CD4-positive, alpha-beta memory T cell (primary cell): ENCODE measurements at regions not wholly inside any gene's neighbourhood (a gene's known extent, or its start where the extent isn't known, plus 50 kb on each side); places are given as distances from the start of the nearest gene placed in this dataset.
"Not testable (repeated sequence)": the region's sequence is repeated elsewhere in the genome, so short reads cannot be mapped to it uniquely, and the experiment has no call there.

Source experiments
- CTCF ChIA-PET: fragments of 350-600 bp; sonication (Branson Sonifier 250); formaldehyde crosslinking; loops from one replicate; lab custom pipeline; 2021; ENCODE audit warnings: inconsistent platforms; ENCODE audit not compliant: partially characterized antibody; lab: Charles Lee
- POLR2A ChIA-PET: fragments of 350-600 bp; sonication (Branson Sonifier 250); formaldehyde crosslinking; loops from one replicate; lab custom pipeline; 2021; ENCODE audit not compliant: partially characterized antibody; lab: Charles Lee
- DNase-seq, 5 donors: peaks; one replicate each; pipeline versions ENCODE4 v3.0.0 to v3.0.0-alpha.2; 2020 to 2022; ENCODE audit warnings: mixed read lengths in 1 of 5
- H3K27ac ChIP-seq: one replicate; pipeline ENCODE4 v1.7.0; 2013; ENCODE audit warnings: low read depth, low read length
- H3K27me3 ChIP-seq: 2 replicates; pipeline ENCODE4 v1.7.0; 2013; ENCODE audit warnings: mild to moderate bottlenecking, low read length, moderate library complexity; ENCODE audit not compliant: insufficient read depth
- H3K36me3 ChIP-seq: 2 replicates; pipeline ENCODE4 v1.7.0; 2013; ENCODE audit warnings: mild to moderate bottlenecking, low read length, moderate library complexity; ENCODE audit not compliant: insufficient read depth
- H3K4me1 ChIP-seq: 2 replicates; pipeline ENCODE4 v1.7.0; 2013; ENCODE audit warnings: mild to moderate bottlenecking, low read length, moderate library complexity; ENCODE audit not compliant: insufficient read depth
- H3K4me3 ChIP-seq, 2 donors: one replicate each; pipeline ENCODE4 v1.7.0; 2013; ENCODE audit warnings: low read length in 2 of 2, mild to moderate bottlenecking in 1 of 2
- H3K9me3 ChIP-seq, 2 donors: one replicate each; pipeline ENCODE4 v1.7.0; 2013; ENCODE audit warnings: low read length in 2 of 2, control low read depth in 1 of 2; ENCODE audit not compliant: control insufficient read depth in 1 of 2
- H3K27ac Mint-ChIP-seq, 7 donors: one replicate each; pipeline ENCODE4 v1.8.0; 2020 to 2021; ENCODE audit warnings: mixed read lengths in 7 of 7, mild to moderate bottlenecking in 6 of 7, inconsistent platforms in 3 of 7, moderate library complexity in 3 of 7
- H3K27me3 Mint-ChIP-seq, 2 donors: one replicate each; pipeline ENCODE4 v1.8.0; 2020 to 2021; ENCODE audit warnings: mixed read lengths in 2 of 2
- H3K36me3 Mint-ChIP-seq, 2 donors: one replicate each; pipeline ENCODE4 v1.8.0; 2020 to 2021; ENCODE audit warnings: mixed read lengths in 2 of 2, inconsistent platforms in 1 of 2, mild to moderate bottlenecking in 1 of 2
- H3K4me1 Mint-ChIP-seq, 4 donors: one replicate each; pipeline ENCODE4 v1.8.0; 2020 to 2021; ENCODE audit warnings: mixed read lengths in 4 of 4, mild to moderate bottlenecking in 1 of 4
- H3K4me3 Mint-ChIP-seq, 8 donors: one replicate each; pipeline ENCODE4 v1.8.0; 2020 to 2021; ENCODE audit warnings: mixed read lengths in 8 of 8, mild to moderate bottlenecking in 7 of 8, moderate library complexity in 6 of 8, inconsistent platforms in 3 of 8
- H3K9me3 Mint-ChIP-seq, 8 donors: one replicate each; pipeline ENCODE4 v1.8.0; 2020 to 2021; ENCODE audit warnings: mixed read lengths in 8 of 8, mild to moderate bottlenecking in 5 of 8, inconsistent platforms in 3 of 8, moderate library complexity in 1 of 8
- intact Hi-C: fragments of 100-400 bp; cut with micrococcal nuclease; formaldehyde crosslinking; loops from one replicate; pipeline ENCODE4 v1.15.1; 2023

DNA sequence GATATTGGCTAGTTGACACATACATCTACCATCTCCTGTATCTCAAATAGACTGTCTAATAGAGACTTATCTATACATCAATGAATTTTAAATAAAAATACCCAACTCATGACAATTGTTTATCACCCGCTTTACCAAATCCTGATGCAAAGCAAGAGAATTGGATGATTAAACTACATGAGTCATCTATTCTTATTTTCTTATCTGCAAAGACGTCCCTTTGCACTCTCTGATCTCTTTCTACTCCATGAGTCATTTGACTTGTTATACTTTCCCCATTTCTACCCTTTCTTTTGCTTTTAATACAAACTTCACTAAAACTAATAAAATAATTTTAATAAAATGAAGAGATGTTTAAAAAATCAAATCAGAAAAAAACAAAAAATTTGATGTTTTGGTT lies 261.7 kb upstream of the MAP2 start:
- Mint-ChIP-seq H3K36me3 (no peaks in the 10 kb centered on the region), H3K9me3 (peaks cover 0 to 3% (median under 1%) of the 10 kb centered on the region in 8 donors)
- POLR2A ChIA-PET = no interaction called here

DNA sequence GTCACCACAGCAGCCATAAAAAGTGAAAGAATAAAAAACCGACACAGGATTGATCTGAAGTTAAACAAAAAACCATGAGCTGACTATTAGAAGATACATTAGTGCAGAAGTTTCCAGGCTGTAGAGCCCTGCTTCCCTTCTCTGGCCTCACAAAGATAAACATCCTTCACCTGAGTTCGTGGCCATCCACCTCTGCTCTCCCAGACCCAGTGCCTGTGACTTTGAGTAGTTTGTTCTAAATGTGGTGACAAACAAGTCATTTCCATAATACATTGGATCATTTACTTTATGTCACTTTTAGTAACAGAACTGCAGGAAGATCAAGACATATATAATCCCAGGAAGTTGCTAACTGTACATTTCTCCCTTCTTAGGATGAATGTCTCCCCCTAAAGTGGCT lies 241.9 kb upstream of the MAP2 start:
- intact Hi-C loops = no loop called here
- no peak for DNase-seq
- no peak overlapping the region for H3K27ac Mint-ChIP-seq
- Histone ChIP-seq H3K4me3 (no peak overlapping the region), H3K36me3 (no peaks in the 10 kb centered on the region), H3K27me3 (no peaks in the 10 kb centered on the region), H3K27ac (no peak overlapping the region), H3K4me1 (no peaks in the 10 kb centered on the region), H3K9me3 (no peaks in the 10 kb centered on the region)
- ChIA-PET CTCF (no interaction called here), POLR2A (no interaction called here)
- H3K36me3 Mint-ChIP-seq = no peaks in the 10 kb centered on the region
- H3K4me1 Mint-ChIP-seq = no peaks in the 10 kb centered on the region
- H3K4me3 Mint-ChIP-seq = no peak overlapping the region
- no peaks in the 10 kb centered on the region for H3K27me3 Mint-ChIP-seq
- H3K9me3 Mint-ChIP-seq = peaks cover 0 to 16% (median 6%) of the 10 kb centered on the region in 8 donors

More for the DNA sequence above, 261.7 kb upstream of the MAP2 start:
- Mint-ChIP-seq H3K27me3 (no peaks in the 10 kb centered on the region), H3K4me3 (no peak overlapping the region), H3K27ac (no peak overlapping the region), H3K4me1 (no peaks in the 10 kb centered on the region)
- no peak for DNase-seq
- Histone ChIP-seq H3K36me3 (no peaks in the 10 kb centered on the region), H3K27me3 (no peaks in the 10 kb centered on the region), H3K4me3 (no peak overlapping the region), H3K27ac (no peak overlapping the region), H3K4me1 (no peaks in the 10 kb centered on the region), H3K9me3 (no peaks in the 10 kb centered on the region)
- CTCF ChIA-PET = no interaction called here
- intact Hi-C loops = no loop called here

DNA sequence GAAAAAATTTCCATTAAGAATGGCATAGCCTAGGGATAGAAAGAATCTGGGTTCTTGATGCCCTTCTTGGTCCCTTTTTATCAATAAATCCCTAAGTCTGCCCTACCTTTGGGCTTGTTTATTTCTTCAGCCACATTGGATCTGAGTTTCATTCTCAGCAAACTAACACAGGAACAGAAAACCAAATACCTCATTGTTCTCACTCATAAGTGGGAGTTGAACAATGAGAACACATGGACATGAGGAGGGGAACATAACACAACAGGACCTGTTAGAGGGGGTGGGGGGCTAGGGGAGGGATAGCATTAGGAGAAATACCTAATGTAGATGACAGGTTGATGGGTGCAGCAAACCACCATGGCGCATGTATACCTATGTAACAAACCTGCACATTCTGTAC lies 237.0 kb upstream of the MAP2 start:
- H3K9me3 ChIP-seq, H3K27me3 Mint-ChIP-seq, H3K4me1 ChIP-seq, DNase-seq, H3K36me3 Mint-ChIP-seq, H3K4me3 ChIP-seq, H3K4me3 Mint-ChIP-seq, POLR2A ChIA-PET, H3K27ac Mint-ChIP-seq, H3K4me1 Mint-ChIP-seq, H3K36me3 ChIP-seq, intact Hi-C loops, H3K27me3 ChIP-seq, CTCF ChIA-PET, H3K27ac ChIP-seq: not testable (repeated sequence)
- H3K9me3 Mint-ChIP-seq = peaks cover 0 to 10% (median 2%) of the 10 kb centered on the region in 8 donors

DNA sequence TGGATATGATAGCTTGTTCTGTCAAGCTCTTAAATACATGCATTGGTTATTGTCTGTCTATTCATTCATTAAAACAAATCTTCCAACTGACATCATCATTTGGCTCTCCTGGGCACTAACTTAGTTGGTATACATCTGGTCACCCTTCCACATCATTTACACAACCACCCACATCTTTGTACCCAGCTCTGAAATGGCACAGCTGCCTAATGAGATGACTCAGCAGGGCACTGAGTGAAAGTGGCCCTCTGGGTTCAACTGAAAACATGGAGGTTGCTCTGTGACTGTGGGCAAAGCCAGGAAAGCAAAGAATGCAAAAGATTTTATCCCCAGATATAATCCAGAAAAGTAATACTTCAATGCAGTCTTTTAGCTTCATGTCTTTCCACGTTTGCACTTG lies 234.0 kb upstream of the MAP2 start:
- H3K4me1 ChIP-seq = no peaks in the 10 kb centered on the region
- H3K27me3 ChIP-seq = no peaks in the 10 kb centered on the region
- H3K36me3 ChIP-seq = no peaks in the 10 kb centered on the region
- no peak overlapping the region for H3K4me3 Mint-ChIP-seq
- no peaks in the 10 kb centered on the region for H3K27me3 Mint-ChIP-seq
- no peak for DNase-seq
- POLR2A ChIA-PET = no interaction called here
- no peaks in the 10 kb centered on the region for H3K4me1 Mint-ChIP-seq
- no peak overlapping the region for H3K27ac Mint-ChIP-seq
- H3K4me3 ChIP-seq = no peak overlapping the region
- peaks cover 0 to 4% (median 0%) of the 10 kb centered on the region in 8 donors for H3K9me3 Mint-ChIP-seq
- H3K9me3 ChIP-seq = no peaks in the 10 kb centered on the region
- CTCF ChIA-PET = no interaction called here
- H3K36me3 Mint-ChIP-seq = no peaks in the 10 kb centered on the region
- no peak overlapping the region for H3K27ac ChIP-seq
- intact Hi-C loops = no loop called here

DNA sequence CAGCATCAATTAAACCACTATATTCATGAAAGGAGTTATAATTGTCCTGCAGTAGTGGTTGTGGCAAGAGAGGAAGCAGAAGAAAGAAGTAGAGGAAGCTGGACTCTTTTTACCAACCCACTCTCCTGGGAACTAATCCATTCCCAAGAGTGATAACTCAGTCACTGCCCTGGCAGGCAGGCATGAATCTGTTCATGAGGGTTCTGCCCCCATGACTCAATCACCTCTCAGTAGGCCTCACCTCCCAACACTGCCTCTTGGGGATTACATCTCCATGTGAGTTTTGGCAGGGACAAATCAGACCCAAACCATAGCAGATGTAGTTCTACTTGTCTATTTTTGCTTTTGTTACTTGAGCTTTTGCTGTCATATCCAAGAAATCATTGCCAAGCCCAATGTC lies 232.7 kb upstream of the MAP2 start:
- Mint-ChIP-seq H3K36me3 (no peaks in the 10 kb centered on the region), H3K9me3 (peaks cover 0 to 8% (median under 1%) of the 10 kb centered on the region in 8 donors), H3K4me1 (no peaks in the 10 kb centered on the region), H3K27ac (no peak overlapping the region), H3K27me3 (no peaks in the 10 kb centered on the region), H3K4me3 (no peak overlapping the region)
- Histone ChIP-seq H3K36me3 (no peaks in the 10 kb centered on the region), H3K4me1 (no peaks in the 10 kb centered on the region), H3K27me3 (no peaks in the 10 kb centered on the region), H3K9me3 (no peaks in the 10 kb centered on the region), H3K27ac (no peak overlapping the region), H3K4me3 (no peak overlapping the region)
- no peak for DNase-seq
- intact Hi-C loops = no loop called here
- ChIA-PET CTCF (no interaction called here), POLR2A (no interaction called here)

DNA sequence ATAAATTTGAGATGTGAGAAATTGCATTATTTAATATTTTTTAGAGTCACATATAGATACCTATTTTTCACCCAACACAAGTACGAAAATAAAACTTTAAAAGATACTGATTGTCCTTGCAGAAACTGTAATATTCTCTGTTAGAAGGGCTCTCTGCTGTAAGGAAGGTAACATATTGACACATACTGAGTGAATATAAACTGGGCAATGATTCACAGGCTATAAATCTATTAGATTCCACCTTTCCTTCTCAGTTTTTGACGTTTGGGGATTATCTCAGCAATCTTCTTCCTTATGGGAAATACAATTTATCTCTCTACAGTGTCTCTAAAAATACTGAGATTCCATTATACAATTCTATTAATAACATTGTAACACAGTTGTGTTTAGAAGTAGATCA lies 229.1 kb upstream of the MAP2 start:
- H3K4me3 ChIP-seq = no peak overlapping the region
- H3K4me1 ChIP-seq = no peaks in the 10 kb centered on the region
- Mint-ChIP-seq H3K9me3 (peaks cover 0 to 13% (median 2%) of the 10 kb centered on the region in 8 donors), H3K36me3 (no peaks in the 10 kb centered on the region), H3K4me1 (no peaks in the 10 kb centered on the region), H3K27me3 (no peaks in the 10 kb centered on the region), H3K27ac (no peak overlapping the region), H3K4me3 (no peak overlapping the region)
- H3K9me3 ChIP-seq = no peaks in the 10 kb centered on the region
- ChIA-PET CTCF (no interaction called here), POLR2A (no interaction called here)
- no peaks in the 10 kb centered on the region for H3K27me3 ChIP-seq
- H3K27ac ChIP-seq = no peak overlapping the region
- intact Hi-C loops = no loop called here
- no peaks in the 10 kb centered on the region for H3K36me3 ChIP-seq
- DNase-seq = no peak

DNA sequence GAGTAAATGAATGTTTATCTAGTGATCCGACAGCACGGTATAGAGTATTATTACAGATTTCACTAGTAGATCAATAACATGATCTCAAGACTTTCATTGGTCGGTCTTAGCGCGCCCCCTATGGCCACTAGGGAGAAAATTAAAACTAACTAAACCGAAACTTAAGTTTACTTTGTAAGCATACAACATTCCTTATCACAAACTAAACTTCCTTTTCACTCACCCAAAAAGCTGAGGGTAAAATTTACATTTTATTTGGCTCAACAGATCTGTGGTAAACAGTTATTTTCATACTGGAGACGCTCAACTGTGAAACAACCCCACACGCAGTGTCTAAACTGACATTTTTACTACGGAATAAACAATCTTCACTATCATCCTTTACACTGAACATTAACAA lies 215.6 kb upstream of the MAP2 start:
- H3K9me3 ChIP-seq = no peaks in the 10 kb centered on the region
- H3K4me3 ChIP-seq = no peak overlapping the region
- H3K4me3 Mint-ChIP-seq = no peak overlapping the region
- peaks cover 0 to 2% (median 1%) of the 10 kb centered on the region in 4 donors for H3K4me1 Mint-ChIP-seq
- ChIA-PET POLR2A (no interaction called here), CTCF (no interaction called here)
- peaks cover 0 to 8% (median 3%) of the 10 kb centered on the region in 8 donors for H3K9me3 Mint-ChIP-seq
- no peaks in the 10 kb centered on the region for H3K27me3 ChIP-seq
- H3K36me3 ChIP-seq = no peaks in the 10 kb centered on the region
- no peak for DNase-seq
- intact Hi-C loops = no loop called here
- no peak overlapping the region for H3K27ac Mint-ChIP-seq
- H3K27ac ChIP-seq = no peak overlapping the region
- H3K36me3 Mint-ChIP-seq = no peaks in the 10 kb centered on the region
- no peaks in the 10 kb centered on the region for H3K4me1 ChIP-seq
- H3K27me3 Mint-ChIP-seq = no peaks in the 10 kb centered on the region

DNA sequence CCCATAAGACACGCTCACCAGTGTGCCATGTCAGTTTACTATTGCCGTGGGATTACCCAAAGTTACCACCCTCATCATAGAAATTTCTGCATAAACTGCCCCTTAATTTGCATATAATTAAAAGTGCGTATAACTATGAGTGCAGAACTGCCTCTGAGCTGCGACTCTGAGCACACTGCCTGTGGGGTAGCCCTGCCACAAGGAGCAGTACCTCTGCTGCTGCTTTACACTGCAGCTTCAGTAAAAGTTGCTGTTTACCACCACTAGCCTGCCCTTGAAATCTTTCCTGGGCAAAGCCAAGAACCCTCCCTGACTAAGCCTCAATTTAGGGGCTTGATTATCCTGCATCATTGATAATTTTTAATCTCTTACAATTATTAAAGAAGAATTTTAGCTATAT lies 213.9 kb upstream of the MAP2 start:
- peaks cover 0 to 5% (median 3%) of the 10 kb centered on the region in 8 donors for H3K9me3 Mint-ChIP-seq
- Histone ChIP-seq H3K9me3 (no peaks in the 10 kb centered on the region), H3K27ac (no peak overlapping the region), H3K27me3 (no peaks in the 10 kb centered on the region), H3K4me1 (no peaks in the 10 kb centered on the region), H3K36me3 (no peaks in the 10 kb centered on the region), H3K4me3 (no peak overlapping the region)
- no peaks in the 10 kb centered on the region for H3K27me3 Mint-ChIP-seq
- H3K36me3 Mint-ChIP-seq = no peaks in the 10 kb centered on the region
- H3K4me1 Mint-ChIP-seq = peaks cover 0 to 2% (median 1%) of the 10 kb centered on the region in 4 donors
- ChIA-PET POLR2A (no interaction called here), CTCF (no interaction called here)
- DNase-seq = no peak
- no peak overlapping the region for H3K27ac Mint-ChIP-seq
- intact Hi-C loops = no loop called here
- no peak overlapping the region for H3K4me3 Mint-ChIP-seq
